GM19328 (cell line): ENCODE measurements at regions not wholly inside any gene's neighbourhood (a gene's known extent, or its start where the extent isn't known, plus 50 kb on each side); places are given as distances from the start of the nearest gene placed in this dataset.
"Not testable (repeated sequence)": the region's sequence is repeated elsewhere in the genome, so short reads cannot be mapped to it uniquely, and the experiment has no call there.

Experiments used
- ATAC-seq: cut with Tn5 transposase; IDR thresholded peaks from one replicate; pipeline ENCODE4 v1.9.1; 2021; ENCODE audit warnings: mild to moderate bottlenecking, moderate library complexity; ENCODE audit not compliant: unreplicated experiment

GRCh38 chr14:57150449-57150848, 118.3 kb downstream of the EXOC5 start:
- no peak for ATAC-seq

- ATAC-seq = no peak
Observed at GRCh38 chr14:57139173-57139572, 129.5 kb downstream of the EXOC5 start.

DNA sequence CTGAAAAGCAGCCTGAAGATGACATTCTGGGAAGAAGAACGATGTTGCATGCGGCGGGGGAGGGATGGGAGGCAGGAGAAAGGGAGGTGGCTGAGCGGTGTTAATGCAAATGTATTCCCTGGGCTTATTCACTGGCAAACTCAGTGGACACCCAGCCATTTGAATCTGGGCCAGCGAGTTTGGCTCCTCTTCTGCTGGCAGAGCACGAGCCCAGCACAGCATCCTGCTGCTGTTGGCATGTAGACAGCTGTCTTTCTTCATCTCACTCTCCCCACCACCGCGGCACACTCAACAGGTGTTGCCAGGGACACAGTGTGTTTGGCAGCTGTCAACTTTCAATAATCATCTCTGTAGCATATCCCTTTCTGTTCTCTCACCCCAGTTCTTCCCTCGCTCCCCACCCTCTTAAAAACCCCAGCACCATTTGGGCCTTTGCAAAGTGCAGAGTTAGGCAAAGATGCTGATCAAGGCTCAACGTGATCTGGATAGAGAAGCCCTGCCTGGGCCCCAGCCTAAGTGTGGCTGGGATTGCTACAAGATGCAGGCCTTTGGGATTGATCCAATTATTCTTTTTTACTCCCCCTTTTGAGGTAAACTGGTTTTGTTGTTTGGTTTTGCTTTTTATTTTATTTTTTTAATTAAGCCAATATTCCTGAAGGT, 131.9 kb downstream of the EXOC5 start:
- no peak for ATAC-seq

DNA sequence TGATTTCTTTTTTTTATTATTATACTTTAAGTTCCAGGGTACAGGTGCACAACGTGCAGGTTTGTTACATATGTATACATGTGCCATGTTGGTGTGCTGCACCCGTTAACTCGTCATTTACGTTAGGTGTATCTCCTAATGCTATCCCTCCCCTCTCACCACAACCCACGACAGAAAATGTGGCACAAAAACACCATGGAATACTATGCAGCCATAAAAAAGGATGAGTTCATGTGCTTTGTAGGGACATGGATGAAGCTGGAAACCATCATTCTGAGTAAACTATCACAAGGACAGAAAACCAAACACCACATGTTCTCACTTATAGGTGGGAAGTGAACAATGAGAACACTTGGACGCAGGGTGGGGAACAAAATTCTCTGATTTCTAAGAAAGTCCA, 140.9 kb downstream of the EXOC5 start:
- ATAC-seq = not testable (repeated sequence)

- ATAC-seq = no peak
Observed at GRCh38 chr14:57122129-57122528, 146.6 kb downstream of the EXOC5 start.

- not testable (repeated sequence) for ATAC-seq
Observed at GRCh38 chr14:57112072-57112807, 156.5 kb downstream of the EXOC5 start.

DNA sequence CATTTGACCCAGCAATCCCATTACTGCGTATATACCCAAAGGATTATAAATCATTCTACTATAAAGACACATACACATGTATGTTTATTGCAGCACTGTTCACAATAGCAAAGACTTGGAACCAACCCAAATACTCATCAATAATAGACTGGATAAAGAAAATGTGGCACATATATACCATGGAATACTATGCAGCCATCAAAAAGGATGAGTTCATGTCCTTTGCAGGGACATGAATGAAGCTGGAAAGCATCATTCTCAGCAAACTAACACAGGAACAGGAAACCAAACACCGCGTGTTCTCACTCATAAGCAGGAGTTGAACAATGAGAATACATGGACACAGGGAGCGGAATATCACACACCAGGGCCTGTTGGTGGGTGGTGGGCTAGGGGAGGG, 158.3 kb downstream of the EXOC5 start:
- ATAC-seq = not testable (repeated sequence)

- ATAC-seq = no peak
Observed at GRCh38 chr14:57091030-57091608, 177.6 kb downstream of the EXOC5 start.

DNA sequence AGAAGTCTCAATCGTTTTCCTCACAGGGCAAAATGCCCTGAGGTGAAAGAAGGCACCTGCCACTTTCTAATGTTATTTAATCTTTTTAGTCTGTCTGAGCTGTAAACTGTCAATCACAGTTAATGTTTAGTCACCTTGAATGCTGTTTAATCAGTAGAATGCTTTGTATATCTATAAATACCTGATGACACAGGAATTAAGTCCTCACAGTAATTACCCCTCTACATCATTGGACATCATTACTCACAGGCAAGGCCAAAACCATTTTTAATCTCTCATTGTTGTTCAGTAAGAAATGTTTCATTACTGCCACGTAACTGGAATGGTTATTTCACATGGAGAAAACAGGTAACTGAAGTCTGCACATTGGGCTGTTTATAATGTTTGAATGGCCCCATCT, 178.8 kb downstream of the EXOC5 start:
- ATAC-seq = no peak

DNA sequence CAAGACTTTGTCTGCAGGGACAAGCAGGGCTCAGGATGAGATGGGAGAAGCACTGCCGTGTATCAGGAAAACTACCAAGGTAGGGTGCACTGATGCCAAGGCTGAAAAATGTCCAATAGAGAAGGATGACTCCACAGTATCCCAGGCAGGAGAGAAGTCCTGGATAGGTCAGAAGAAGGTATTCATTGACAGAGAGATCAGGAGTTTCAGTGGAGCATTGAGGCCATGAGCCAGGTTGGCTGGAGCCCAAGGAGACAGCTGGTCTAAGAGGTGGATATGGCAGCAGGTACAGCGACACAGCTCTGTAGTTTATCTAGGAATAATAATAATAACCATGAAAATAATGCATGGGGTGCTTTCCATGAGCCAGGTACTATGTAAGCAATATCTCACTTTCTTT, 180.9 kb downstream of the EXOC5 start:
- no peak for ATAC-seq

DNA sequence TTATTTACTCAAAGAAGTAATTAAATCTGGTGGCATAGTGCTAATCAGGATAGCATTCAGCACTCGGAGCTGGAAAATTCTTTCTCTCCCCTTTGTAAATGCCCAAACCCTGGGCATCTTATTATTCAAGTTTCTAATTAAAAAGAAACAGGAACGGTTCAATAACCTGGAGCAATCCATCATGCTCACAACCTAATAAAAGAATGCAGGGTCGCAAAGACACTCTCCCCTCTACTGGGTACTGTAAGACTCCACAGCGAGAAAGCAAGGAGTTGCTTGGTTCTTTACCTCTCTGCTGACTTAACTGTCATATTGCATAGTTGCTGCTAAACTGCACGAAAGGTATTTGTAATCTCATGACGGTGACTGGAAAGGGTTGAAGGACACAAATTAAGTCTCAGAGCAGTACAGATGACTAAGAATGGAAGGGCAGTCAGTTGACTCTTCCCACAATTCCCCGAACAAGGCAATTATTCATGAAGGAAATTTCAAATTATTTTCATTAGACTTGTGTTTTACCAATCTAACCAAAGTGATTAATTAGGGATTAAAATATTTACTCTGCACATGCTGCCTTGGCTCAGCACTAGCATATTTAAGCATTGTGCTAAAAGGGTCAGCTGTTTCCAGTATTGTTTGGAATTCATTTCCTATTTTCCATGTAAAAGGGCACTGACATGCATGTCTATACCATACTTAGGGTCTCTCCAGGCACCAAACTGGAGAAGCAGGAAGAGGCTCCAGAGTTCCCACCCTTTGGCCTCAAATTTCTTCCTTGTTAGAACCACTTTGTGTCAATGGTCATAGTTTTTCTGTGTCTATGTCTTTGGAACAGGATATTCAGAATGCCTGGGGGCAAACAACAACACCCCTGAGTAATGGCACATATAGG, 182.2 kb downstream of the EXOC5 start:
- no peak for ATAC-seq

- no peak for ATAC-seq
Observed at GRCh38 chr14:57085801-57086200, 182.9 kb downstream of the EXOC5 start.

DNA sequence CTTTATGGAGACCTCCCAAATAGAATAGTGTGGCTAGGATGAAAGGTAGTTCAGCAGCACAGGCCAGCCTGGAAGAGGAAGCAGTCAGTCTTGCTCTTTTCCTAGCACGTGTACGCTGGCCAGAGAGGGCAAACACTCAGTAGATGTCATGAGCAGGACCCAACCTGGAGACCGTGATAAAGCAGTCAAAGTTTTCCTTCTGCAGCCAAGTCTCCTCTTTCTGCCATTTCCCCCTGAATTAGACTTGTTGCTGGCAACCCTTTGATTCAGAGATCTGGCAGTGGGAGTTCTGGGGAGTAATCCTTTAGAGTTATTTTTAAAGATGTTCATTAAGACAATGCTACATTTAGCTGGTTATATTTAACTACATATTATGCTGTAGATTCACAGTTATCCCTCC, 183.7 kb downstream of the EXOC5 start:
- ATAC-seq = no peak

- ATAC-seq = no peak
Observed at GRCh38 chr14:57080691-57081090, 188.0 kb downstream of the EXOC5 start.

GRCh38 chr14:57078054-57078453, 190.7 kb downstream of the EXOC5 start:
- ATAC-seq = no peak

DNA sequence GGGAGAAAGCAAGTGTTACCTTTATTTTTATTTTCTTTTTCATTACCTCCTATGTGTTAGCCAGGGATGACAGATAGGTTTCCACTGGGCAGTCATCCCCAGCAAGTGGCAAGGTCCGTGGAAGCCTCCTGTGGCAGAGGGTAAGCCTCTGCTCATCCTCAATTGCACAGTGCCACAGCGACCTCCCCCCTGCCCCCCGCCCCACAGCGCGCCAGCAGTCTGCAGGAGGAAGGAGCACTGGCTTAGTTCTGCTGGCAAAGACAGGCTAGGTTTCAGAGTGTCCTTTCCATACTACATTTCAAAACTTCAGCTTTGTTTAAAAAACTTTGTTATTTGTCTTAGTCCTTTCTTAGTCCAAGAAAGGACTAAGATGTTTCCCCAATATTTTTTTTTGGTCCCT, 194.7 kb downstream of the EXOC5 start:
- ATAC-seq = no peak

GRCh38 chr14:57071639-57072038, 197.1 kb downstream of the EXOC5 start:
- no peak for ATAC-seq

GRCh38 chr14:57069702-57070101, 199.0 kb downstream of the EXOC5 start:
- no peak for ATAC-seq

GRCh38 chr14:57068511-57068910, 200.2 kb downstream of the EXOC5 start:
- no peak for ATAC-seq

DNA sequence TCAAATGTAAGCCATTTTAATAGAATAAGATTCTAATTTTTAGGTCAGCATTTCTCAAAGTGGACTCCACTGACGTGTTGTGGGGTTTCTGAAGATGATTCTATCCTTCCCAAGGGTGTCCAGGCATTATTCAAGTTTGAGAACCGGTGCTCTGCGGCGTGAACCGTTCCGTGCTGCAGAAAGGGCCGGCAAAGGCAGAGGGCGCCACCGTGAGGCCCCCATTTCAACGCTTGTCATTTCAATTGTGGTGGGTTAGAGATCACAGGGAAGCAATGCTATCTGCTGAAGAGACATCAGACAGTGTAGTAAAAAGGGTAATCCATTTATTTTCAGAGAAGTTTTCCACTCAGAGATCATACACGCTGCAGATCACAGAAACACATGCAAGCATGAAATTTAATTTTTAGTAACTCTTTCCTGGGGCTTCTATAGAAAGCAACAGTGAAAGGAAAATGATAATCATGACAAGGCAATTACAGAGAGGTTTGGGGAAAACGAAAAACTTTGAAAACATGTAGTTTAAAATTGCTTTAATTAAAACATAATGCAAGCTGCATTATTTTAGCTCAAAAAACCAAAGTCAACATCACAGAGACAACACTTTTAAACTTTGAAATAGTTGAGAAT, 201.7 kb downstream of the EXOC5 start:
- ATAC-seq = peak; percentile 60

GRCh38 chr14:57066463-57066862, 202.2 kb downstream of the EXOC5 start:
- no peak for ATAC-seq
